ENCODE measurements at regions not wholly inside any gene's neighbourhood (a gene's known extent, or its start where the extent isn't known, plus 50 kb on each side); places are given as distances from the start of the nearest gene placed in this dataset.

- TF ChIP-seq, protein P1, sequence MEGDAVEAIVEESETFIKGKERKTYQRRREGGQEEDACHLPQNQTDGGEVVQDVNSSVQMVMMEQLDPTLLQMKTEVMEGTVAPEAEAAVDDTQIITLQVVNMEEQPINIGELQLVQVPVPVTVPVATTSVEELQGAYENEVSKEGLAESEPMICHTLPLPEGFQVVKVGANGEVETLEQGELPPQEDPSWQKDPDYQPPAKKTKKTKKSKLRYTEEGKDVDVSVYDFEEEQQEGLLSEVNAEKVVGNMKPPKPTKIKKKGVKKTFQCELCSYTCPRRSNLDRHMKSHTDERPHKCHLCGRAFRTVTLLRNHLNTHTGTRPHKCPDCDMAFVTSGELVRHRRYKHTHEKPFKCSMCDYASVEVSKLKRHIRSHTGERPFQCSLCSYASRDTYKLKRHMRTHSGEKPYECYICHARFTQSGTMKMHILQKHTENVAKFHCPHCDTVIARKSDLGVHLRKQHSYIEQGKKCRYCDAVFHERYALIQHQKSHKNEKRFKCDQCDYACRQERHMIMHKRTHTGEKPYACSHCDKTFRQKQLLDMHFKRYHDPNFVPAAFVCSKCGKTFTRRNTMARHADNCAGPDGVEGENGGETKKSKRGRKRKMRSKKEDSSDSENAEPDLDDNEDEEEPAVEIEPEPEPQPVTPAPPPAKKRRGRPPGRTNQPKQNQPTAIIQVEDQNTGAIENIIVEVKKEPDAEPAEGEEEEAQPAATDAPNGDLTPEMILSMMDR (IDR thresholded peaks at IDR 0.05), result no peak
- TF ChIP-seq POLR2A (IDR thresholded peaks at IDR 0.05), result no peak
Observed at GRCh38 chr2:144702051-144702450, 182.1 kb upstream of the ZEB2 start.
